ENCODE measurements at regions not wholly inside any gene's neighbourhood (a gene's known extent, or its start where the extent isn't known, plus 50 kb on each side); places are given as distances from the start of the nearest gene placed in this dataset.

GRCh38 chr19:31678421-31678820, 329.2 kb upstream of the TSHZ3 start:
- no peak for TF ChIP-seq CTCF (IDR thresholded peaks at IDR 0.05)
- Histone ChIP-seq H3K36me3 (no peaks in the 10 kb centered on the region), H3K27ac (no peak overlapping the region), H3K4me3 (ENCODE audit: low read depth in 1 of 2, low read length in 1 of 2) (no peak overlapping the region), H3K9me3 (no peaks in the 10 kb centered on the region), H3K4me1 (ENCODE audit: control insufficient read depth in 1 of 2, insufficient read depth in 1 of 2, low read depth in 1 of 2, low read length in 1 of 2) (no peaks in the 10 kb centered on the region), H3K27me3 (no peaks in the 10 kb centered on the region)

DNA sequence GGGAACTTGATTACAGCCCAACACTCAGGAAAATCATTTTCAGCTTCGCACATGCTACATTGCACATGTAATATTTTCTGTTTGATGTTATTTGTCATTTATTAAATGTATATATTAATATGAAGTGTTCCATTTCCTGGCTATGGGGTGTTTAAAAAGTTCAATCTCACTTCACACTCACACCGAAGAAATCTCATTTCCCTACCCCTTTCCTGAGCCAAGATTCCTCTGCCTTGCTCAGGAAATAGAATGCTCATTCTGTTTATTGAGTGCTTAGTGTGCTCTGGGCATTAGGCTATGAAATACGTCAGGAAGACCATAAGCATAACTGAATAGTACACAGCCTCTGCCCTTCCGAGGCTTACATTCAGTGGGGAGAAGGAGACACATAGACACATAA, 331.9 kb upstream of the TSHZ3 start:
- Histone ChIP-seq H3K4me3 (ENCODE audit: low read depth in 1 of 2, low read length in 1 of 2) (no peak overlapping the region), H3K36me3 (no peaks in the 10 kb centered on the region)
- no peak for TF ChIP-seq CTCF (IDR thresholded peaks at IDR 0.05)

DNA sequence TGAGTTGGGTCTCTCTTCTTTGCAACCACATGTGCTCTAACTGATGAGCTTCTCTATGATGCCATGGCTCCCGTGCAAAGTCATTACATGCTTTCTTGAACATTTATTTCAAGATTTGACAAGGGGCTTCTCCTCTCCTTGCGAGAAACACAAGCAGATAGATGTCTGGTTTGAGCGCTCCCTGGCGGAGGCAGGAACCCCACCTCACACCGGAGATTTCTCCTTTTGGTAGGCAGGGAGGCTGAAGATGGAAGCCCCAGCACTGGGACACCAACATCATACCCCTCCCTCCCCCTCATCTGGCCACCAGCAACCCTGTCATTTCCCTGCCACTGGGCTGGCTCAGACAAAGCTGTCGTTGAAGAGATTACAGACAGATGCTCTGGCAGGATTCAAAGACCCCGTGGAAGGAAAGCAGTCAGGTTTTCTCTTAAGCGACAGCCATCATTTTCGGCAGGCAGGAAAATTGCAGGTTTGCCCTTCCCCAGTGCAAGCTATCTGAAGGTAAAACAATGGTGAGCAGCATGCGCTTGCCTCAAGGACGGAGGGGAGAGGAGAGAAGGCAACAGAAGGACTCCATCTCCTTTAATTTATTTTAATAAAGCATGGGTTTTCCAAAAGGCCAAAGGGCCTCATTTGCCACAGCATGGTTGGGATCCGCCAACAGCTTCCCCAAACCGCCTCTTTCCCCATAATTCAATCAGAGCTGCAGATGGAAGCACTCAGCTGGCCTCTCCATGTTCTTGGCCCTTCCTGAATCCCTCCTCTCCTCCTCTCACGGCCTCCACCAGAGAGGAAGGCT, 344.1 kb upstream of the TSHZ3 start:
- H3K36me3 ChIP-seq = no peaks in the 10 kb centered on the region
- no peaks in the 10 kb centered on the region for H3K9me3 ChIP-seq
- TF ChIP-seq CTCF (IDR thresholded peaks at IDR 0.05) = no peak
- no peaks in the 10 kb centered on the region for H3K4me1 ChIP-seq (ENCODE audit: control insufficient read depth in 1 of 2, insufficient read depth in 1 of 2, low read depth in 1 of 2, low read length in 1 of 2)
- no peak overlapping the region for H3K4me3 ChIP-seq (ENCODE audit: low read depth in 1 of 2, low read length in 1 of 2)
- no peak overlapping the region for H3K27ac ChIP-seq
- no peaks in the 10 kb centered on the region for H3K27me3 ChIP-seq

More for the DNA sequence above, 331.9 kb upstream of the TSHZ3 start:
- H3K9me3 ChIP-seq = no peaks in the 10 kb centered on the region
- no peaks in the 10 kb centered on the region for H3K4me1 ChIP-seq (ENCODE audit: control insufficient read depth in 1 of 2, insufficient read depth in 1 of 2, low read depth in 1 of 2, low read length in 1 of 2)
- no peaks in the 10 kb centered on the region for H3K27me3 ChIP-seq
- H3K27ac ChIP-seq = no peak overlapping the region

- no peaks in the 10 kb centered on the region for H3K4me1 ChIP-seq (ENCODE audit: control insufficient read depth in 1 of 2, insufficient read depth in 1 of 2, low read depth in 1 of 2, low read length in 1 of 2)
- no peak overlapping the region for H3K27ac ChIP-seq
- H3K9me3 ChIP-seq = no peaks in the 10 kb centered on the region
- no peaks in the 10 kb centered on the region for H3K36me3 ChIP-seq
- H3K4me3 ChIP-seq (ENCODE audit: low read depth in 1 of 2, low read length in 1 of 2) = no peak overlapping the region
- H3K27me3 ChIP-seq = no peaks in the 10 kb centered on the region
- TF ChIP-seq CTCF (IDR thresholded peaks at IDR 0.05) = no peak
These were observed 344.7 kb upstream of the TSHZ3 start for GRCh38 chr19:31693933-31694269.

- Histone ChIP-seq H3K27ac (no peak overlapping the region), H3K27me3 (no peaks in the 10 kb centered on the region), H3K36me3 (no peaks in the 10 kb centered on the region), H3K4me1 (ENCODE audit: control insufficient read depth in 1 of 2, insufficient read depth in 1 of 2, low read depth in 1 of 2, low read length in 1 of 2) (no peaks in the 10 kb centered on the region), H3K9me3 (no peaks in the 10 kb centered on the region), H3K4me3 (ENCODE audit: low read depth in 1 of 2, low read length in 1 of 2) (no peak overlapping the region)
- no peak for TF ChIP-seq CTCF (IDR thresholded peaks at IDR 0.05)
These were observed 345.5 kb upstream of the TSHZ3 start for GRCh38 chr19:31694761-31695160.
